Bronchial epithelial cell (primary cell): ENCODE measurements at regions not wholly inside any gene's neighbourhood (a gene's known extent, or its start where the extent isn't known, plus 50 kb on each side); places are given as distances from the start of the nearest gene placed in this dataset.
"Not testable (repeated sequence)": the region's sequence is repeated elsewhere in the genome, so short reads cannot be mapped to it uniquely, and the experiment has no call there.

Experiments
- DNase-seq: peaks from one replicate; pipeline ENCODE4 v3.0.0-alpha.2; 2010; ENCODE audit warnings: low read depth
- FAIRE-seq: peaks from 2 replicates; lab custom pipeline; 2011; peaks lifted over from hg19 to GRCh38; lab: Jason Lieb, UNC
- H3K27me3 ChIP-seq: 2 replicates; pipeline ENCODE4 v1.5.1; 2011; ENCODE audit warnings: low read length; ENCODE audit not compliant: control insufficient read depth, insufficient read depth
- H3K36me3 ChIP-seq: 2 replicates; pipeline ENCODE4 v1.5.1; 2011; ENCODE audit warnings: low read length; ENCODE audit not compliant: control insufficient read depth, insufficient read depth
- H3K4me3 ChIP-seq: 2 replicates; pipeline ENCODE4 v1.5.1; 2011; ENCODE audit warnings: mild to moderate bottlenecking, low read depth, low read length, control low read depth
- TF ChIP-seq, protein P1 (sequence below): IDR thresholded peaks from 2 replicates; pipeline ENCODE4 v1.5.1; 2011; ENCODE audit warnings: mild to moderate bottlenecking, moderate library complexity, low read length, control low read depth, inconsistent platforms; ENCODE audit not compliant: insufficient read depth, severe bottlenecking

DNA sequence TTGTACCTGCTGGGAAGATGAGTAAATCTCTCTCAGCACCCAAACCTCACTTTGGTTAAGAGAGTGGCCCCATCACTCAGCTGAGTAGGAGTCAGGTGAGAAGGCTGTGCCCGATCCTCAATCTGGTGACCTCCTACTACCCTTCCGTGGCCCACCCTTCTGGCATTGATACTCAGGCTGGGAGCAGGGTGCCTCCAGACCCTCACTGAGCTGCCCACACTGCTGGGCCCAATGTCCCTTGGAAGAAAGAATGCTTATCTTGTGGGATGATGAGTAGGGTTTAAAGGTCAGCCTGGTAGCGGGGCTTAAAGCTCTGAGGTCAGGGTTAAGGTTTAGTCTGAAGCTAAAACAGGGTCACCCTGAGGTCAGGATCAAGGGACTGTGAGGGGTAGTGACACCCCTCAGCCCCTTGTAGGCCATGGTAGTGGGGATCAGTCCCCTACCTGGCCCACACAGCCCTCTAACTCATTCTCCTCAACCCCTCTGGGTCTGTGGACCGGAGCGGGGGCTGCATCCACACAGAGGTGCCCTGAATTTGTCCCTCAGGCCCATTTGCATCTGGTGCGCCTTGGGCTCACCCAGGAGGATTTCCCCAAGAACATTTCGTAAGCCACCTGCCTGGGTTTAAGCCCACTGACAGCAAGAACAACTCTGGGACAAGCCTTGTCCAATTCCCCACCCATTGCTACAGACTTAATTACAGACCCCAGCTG, 123.8 kb downstream of the CYP26B1 start:
- FAIRE-seq (no peak), DNase-seq (no peak)
- Histone ChIP-seq H3K36me3 (no peaks in the 10 kb centered on the region), H3K27me3 (no peaks in the 10 kb centered on the region), H3K4me3 (no peak overlapping the region)
- TF ChIP-seq, protein P1, sequence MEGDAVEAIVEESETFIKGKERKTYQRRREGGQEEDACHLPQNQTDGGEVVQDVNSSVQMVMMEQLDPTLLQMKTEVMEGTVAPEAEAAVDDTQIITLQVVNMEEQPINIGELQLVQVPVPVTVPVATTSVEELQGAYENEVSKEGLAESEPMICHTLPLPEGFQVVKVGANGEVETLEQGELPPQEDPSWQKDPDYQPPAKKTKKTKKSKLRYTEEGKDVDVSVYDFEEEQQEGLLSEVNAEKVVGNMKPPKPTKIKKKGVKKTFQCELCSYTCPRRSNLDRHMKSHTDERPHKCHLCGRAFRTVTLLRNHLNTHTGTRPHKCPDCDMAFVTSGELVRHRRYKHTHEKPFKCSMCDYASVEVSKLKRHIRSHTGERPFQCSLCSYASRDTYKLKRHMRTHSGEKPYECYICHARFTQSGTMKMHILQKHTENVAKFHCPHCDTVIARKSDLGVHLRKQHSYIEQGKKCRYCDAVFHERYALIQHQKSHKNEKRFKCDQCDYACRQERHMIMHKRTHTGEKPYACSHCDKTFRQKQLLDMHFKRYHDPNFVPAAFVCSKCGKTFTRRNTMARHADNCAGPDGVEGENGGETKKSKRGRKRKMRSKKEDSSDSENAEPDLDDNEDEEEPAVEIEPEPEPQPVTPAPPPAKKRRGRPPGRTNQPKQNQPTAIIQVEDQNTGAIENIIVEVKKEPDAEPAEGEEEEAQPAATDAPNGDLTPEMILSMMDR = no peak

DNA sequence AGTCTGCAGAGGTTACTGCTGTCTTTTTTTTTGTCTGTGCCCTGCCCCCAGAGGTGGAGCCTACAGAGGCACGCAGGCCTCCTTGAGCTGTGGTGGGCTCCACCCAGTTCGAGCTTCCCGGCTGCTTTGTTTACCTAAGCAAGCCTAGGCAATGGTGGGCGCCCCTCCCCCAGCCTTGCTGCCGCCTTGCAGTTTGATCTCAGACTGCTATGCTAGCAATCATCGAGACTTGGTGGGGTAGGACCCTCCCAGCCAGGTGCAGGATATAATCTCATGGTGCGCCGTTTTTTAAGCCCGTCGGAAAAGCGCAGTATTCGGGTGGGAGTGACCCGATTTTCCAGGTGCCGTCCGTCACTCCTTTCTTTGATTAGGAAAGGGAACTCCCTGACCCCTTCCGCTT, 126.3 kb downstream of the CYP26B1 start:
- not testable (repeated sequence) for FAIRE-seq, DNase-seq, H3K4me3 ChIP-seq

GRCh38 chr2:72015266-72015665, 132.4 kb downstream of the CYP26B1 start:
- H3K36me3 ChIP-seq = no peaks in the 10 kb centered on the region
- FAIRE-seq (no peak), DNase-seq (no peak)
- H3K4me3 ChIP-seq = no peak overlapping the region
- TF ChIP-seq, protein P1 = no peak
- no peaks in the 10 kb centered on the region for H3K27me3 ChIP-seq

More for the DNA sequence above, 126.3 kb downstream of the CYP26B1 start:
- not testable (repeated sequence) for H3K36me3 ChIP-seq, H3K27me3 ChIP-seq

DNA sequence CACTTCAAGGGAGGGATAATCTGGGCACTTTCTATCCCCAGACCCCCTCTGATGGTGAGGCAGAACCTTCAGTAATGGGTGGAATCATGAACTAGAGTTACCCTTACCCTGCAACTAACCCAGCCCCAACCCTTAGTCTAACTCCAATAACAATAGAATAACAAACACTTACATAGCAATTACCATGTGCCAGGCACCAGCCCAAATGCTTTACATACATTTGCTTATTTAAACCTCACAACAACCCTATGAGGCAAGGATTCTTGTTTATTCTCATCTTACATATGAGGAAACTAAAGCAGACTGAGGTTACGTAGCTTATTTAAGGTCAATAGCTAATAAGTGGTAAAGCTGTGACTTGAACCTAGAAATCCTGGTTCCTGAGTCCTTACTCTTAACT, 132.8 kb downstream of the CYP26B1 start:
- H3K36me3 ChIP-seq = no peaks in the 10 kb centered on the region
- no peaks in the 10 kb centered on the region for H3K27me3 ChIP-seq
- H3K4me3 ChIP-seq = no peak overlapping the region
- no peak for DNase-seq
- FAIRE-seq = no peak
- TF ChIP-seq, protein P1 = no peak

GRCh38 chr2:72013726-72014125, 133.9 kb downstream of the CYP26B1 start:
- Histone ChIP-seq H3K27me3 (no peaks in the 10 kb centered on the region), H3K4me3 (no peak overlapping the region), H3K36me3 (no peaks in the 10 kb centered on the region)
- TF ChIP-seq, protein P1 = no peak
- FAIRE-seq = no peak
- no peak for DNase-seq

GRCh38 chr2:72012886-72013574, 134.6 kb downstream of the CYP26B1 start:
- DNase-seq = no peak
- Histone ChIP-seq H3K4me3 (no peak overlapping the region), H3K27me3 (no peaks in the 10 kb centered on the region), H3K36me3 (no peaks in the 10 kb centered on the region)
- FAIRE-seq = no peak
- TF ChIP-seq, protein P1 = no peak
